NCI-H1694 treated with DMSO at 0.1 percent for 48 hours (cell line): ENCODE measurements at regions not wholly inside any gene's neighbourhood (a gene's known extent, or its start where the extent isn't known, plus 50 kb on each side); places are given as distances from the start of the nearest gene placed in this dataset.
"Not testable (repeated sequence)": the region's sequence is repeated elsewhere in the genome, so short reads cannot be mapped to it uniquely, and the experiment has no call there.

ENCODE experiments used
- DNase-seq: peaks from one replicate; lab custom pipeline; 2025; lab: John Stamatoyannopoulos, UW

DNA sequence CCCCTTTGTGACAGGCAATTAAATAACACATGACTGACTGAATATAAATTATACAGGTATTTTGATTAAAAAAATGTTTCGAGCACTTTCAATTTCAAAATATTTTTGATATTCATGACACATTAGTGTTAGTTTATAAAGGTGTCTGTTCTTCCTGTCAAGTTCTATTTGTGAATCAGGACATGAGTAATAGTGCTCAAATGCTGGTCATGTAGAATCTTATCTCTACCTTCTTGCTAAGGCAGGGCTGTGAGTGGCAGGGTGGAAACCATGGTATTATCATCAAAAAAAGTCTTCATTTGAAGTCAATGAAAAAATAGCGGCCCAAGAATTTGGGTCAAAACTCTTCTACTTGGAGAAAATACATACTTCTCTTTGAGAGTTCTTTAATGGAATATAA is 250.2 kb downstream of the DACT1 start:
- no peak for DNase-seq

DNA sequence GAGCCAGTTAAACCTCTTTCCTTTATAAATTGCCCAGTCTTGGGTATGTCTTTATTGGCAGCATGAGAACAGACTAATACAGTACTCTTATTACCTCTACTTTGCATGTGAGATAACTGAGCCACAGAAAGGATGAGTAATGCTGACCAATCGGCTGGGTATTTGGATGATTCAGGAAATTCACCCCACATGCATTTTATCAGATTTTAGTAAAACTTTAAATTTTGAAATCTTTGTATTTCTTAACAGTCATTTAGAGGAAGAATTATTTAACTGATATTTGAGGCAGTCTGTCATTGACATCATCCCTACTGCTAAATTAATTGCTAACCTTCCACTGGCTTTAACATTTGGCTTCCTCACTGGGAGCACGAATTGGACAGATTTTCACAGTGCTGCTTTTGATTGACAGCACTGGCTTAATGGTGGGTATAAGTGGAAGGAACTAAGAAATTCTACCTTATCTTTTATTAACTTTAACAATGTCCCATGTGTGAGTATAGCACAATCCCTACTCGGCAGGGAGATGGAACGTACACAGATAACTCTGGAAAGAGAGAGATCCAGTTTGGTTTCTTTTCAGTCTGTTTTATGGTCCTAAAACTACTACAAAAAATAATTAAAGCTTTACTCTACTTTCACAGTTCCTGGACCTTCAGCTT is 261.0 kb downstream of the DACT1 start:
- no peak for DNase-seq

DNA sequence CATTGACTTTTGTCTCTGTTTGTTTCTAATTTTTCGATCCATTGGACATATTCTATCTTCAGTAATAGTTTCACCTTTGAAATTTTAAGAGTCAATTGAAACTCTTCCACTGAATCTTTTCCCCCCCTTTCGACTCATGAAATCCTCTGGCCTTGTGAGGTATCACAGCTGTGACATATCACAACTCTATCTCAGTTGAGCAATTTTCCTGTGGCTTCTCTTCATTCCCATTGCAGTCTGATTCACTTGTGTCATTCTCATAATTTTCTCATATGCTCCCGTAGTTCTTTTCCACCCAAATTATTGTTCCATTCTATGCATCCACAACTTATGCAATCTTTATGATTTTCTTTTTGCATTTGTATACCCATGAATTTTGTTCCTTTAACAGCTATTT is 261.6 kb downstream of the DACT1 start:
- DNase-seq: no peak

DNA sequence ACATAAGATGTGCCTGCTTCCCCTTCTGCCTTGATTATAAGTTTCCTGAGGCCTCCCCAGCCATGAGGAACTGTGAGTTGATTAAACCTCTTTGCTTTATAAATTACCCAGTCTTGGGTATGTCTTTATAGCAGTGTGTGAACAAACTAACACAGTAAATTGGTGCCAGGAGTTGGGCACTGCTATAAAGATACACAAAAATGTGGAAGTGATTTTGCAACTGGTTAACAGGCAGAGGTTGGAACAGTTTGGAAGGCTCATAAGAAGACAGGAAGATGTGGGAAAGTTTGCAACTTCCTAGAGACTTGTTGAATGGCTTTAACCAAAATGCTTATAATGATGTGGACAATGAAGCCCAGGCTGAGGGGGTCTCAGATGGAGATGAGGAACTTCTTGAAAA is 264.1 kb downstream of the DACT1 start:
- DNase-seq: no peak

DNA sequence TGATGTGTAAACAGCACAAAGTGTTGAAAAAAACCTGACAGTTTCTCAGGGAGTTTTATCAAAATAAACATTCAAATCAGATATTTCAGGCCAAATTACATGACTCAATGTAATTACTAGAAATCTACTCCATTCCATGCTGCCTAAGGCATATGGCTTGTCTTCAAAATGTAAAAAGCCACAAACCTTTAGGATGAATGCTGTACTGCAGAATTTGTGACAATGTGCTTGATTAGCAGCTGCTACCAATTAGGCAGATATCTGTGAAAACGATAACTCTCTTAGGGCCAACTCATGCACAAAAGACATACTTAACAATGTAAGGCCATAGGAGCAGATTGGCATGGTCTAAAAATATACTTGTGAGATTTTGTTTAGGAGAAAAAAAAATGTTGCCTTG is 267.0 kb downstream of the DACT1 start:
- no peak for DNase-seq

DNA sequence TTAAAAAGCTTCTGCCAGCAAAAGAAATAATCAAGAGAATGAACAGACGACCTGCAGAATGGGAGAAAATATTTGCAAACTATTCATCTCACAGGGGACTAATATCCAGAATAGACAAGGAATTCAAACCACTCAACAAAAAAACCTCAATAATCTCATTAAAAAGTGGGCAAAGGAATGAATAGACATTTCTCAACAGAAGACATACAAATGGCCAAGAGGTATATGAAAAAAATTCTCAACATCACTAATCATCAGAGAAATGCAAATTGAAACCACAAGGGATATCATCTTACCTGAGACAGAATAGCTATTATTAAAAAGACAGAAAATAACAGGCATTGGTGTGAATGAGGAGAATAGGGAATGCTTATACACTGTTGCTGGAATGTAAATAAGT is 270.0 kb downstream of the DACT1 start:
- DNase-seq: no peak

DNA sequence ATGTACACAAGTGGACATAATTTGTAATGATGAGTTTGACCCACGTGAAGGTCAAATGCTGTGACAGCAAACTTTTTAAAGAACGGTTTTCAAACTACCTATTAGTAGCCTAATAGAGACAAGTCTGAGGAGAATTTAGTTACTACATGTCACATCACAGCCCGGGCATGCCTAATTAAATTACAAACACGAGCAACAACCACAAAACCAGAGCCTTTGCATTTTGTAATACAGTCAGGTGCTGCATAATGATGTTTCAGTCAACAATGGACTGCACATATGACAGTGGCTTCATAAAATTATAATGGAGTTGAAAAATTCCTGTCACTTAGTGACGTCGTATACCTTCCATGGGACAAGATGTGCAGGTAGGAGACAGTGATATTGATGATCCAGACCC is 274.5 kb downstream of the DACT1 start:
- DNase-seq: no peak

DNA sequence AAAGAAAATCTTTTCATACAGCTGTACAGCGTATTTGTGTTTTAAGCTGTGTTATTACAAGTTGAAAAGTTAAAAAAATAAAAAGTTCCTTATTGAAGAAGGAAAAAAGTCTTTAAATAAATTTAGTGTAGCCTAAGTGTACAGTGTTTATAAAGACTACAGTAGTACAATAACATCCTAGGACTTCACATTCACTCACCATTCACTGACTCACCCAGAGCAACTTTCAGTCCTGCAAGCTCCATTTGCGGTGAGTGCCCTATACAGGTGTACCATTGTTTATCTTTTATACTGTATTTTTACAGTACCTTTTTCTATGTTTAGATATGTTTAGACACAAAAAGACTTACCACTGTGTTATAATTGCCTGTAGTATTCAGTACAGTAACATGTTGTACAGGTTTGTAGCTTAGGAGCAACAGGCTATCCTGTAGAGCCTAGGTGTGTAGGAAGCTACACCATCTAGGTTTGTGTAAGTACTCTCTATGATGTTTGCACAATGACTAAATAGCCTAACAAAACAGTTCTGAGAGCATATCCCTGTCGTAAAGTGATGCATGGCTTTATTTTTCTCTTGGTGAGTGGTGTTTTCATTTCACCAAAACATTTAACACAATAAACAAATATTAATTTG is 275.2 kb downstream of the DACT1 start:
- DNase-seq: no peak

DNA sequence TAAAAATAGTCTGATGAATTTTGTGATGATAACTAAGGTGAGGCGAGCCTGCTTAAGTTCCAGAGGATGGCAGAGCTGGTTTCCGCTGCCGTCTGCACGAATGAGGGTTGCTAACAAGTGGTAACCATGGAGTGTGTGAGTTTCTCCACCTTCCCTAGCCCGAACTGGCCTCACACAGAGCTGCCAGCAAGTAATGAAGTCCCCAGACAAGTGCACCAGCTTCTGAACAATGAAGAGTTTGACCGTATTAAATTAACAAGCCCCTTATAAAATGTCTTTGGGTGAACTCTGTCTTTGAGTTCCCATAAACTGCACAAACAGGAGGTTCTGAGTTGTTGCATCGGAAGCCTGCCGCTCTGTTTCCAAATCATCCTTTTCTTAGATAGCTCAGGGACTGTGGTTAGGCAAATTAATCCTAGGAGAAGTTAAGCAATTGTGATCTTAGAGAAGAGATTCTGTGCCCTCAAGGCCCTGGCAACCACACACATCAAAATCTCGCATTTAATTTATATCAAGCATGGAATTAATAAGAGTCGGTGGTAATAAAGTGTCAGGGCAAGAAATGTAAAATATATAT is 274.1 kb upstream of the DAAM1 start:
- DNase-seq: no peak

DNA sequence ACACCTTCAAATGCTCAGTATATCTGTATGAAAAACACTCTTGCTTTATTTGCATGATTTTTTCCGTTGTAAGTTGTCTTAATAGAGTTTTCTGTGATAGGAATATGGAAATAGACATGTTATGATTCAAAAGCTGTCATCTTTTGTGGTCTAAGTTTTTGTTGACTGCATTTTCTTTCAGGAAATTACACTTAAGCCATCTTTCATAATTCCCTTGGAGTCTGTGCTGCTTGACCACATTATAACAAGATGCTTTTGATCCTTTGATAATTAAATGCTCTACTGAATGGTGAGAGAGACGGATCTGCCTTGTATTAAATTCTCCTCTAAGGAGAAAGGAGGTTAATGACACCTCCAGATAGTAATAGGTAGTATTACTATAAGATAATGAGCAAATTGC is 272.8 kb upstream of the DAAM1 start:
- DNase-seq: no peak

DNA sequence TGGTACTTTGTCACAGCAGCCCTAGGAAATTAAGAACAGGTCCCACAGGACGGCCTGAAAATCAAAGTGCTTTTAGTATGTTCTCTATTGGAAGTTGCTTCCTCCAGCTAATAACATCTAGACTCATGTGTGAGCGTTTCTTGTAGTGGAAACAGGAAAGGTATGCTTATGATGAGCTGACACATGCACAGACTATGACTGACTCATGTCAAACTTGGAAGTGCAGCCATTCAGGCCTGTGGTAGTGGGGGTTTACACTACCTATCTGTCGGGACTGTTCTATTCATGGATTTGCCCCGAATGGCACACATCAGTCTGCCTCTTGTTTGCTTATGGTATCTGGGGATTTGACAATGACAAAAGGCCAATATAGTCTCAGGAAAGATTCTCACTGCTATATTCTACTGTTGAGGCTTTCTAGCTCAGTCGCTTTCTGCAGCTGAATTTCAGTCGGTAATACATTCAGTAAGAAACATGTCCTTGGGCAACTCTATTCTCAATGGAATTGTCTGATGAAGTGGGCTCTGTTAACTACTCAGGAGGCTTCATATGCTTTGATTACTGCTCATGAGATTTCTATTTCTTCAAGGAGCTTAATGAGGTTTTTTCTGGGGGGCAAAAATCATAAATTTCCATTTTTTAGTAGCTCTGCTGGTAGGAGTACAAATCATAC is 270.3 kb upstream of the DAAM1 start:
- DNase-seq: no peak

DNA sequence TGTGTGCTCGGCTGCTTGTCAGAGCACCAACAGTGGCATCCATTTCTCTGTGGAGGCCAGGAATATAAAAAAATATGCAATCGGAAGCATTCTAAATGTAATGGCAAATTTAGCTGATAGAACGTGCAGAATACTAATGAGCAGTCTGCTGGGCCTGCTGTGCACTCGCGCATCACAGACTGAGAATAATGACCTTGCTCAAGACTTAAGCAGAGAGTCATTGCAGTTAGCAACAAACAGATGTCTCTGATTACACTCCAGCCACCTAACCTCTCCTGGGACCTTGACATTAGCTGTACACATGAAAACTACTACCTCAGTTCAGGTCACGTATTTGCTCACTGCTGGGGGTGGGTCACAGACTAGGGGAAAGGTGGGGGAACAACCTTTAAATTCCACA is 269.2 kb upstream of the DAAM1 start:
- peak; percentile 86 for DNase-seq

DNA sequence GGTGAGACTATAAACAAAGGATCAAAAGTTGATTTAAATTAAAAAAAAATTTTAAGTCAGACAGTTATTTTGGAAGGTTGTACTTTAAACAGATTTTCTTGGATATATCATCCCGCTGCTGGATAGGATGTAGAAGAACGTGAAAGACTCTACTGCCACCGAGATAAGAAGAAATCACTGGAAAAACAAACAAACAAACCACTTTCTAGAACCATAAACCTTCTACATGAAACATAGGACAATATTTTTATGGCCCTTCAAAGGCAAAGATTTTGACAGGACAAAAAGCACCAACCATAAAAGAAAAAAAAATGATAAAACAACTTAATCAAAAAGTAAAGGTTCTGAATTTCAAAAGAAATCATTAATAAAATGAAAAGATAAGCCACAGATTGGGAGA is 268.2 kb upstream of the DAAM1 start:
- no peak for DNase-seq

DNA sequence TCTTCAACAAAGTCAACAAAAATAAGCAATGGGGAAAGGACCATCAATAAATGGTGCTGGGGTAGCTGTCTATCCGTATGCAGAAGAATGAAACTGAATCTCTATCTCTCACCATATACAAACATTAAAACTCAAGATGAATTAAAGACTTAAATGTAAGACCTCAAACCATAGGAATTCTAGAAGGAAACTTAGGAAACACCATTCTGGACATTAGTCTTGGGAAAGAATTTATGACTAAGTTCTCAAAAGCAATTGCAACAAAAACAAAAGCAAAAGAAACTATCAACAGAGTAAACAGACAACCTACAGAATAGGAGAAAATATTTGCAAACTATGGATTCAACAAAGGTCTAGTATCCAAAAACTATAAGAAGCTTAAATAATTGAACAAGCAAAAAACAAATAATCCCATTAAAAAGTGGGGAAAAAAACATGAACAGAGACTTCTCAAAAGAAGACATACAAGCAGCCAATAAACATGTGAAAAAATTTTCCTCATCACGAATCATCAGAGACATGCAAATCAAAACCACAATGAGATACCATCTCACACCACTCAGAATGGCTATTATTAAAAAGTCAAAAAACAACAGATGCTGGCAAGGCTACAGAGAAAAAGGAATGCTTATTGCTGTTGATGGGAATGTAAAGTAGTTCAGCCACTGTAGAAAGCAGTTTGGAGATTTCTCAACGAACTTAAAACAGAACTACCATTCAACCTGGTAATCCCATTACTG is 266.1 kb upstream of the DAAM1 start:
- not testable (repeated sequence) for DNase-seq

DNA sequence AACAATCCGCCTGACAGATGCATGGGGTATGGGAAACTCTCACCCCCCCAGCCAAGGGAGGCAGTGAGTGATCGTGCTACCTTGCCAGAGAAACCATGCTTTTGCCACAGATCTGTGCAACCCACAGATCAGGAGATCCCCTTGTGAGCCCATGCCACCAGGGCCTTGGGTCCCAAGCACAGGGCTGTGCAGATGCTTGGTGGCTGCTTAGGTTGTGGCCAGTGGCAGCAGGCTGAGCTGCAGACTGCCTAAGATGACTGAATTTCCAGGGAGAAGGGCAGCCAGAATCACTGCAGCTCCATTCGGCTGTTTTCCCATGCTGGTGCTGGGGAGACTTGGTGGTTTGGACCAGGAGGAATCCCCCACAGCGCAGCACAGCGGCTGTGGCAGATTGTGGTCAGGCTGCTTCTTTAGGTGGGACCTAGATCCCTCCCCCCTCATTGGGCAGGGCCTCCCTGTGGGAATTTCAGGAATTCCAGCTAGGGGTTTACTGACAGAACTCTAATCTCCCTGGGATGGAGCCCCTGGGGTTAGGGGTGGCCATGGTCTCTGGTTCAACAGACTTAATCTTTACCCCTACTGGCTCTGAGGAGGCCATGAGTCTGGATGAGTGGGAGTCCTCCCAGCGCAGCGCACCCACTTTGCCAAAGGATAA is 264.6 kb upstream of the DAAM1 start:
- DNase-seq: no peak

DNA sequence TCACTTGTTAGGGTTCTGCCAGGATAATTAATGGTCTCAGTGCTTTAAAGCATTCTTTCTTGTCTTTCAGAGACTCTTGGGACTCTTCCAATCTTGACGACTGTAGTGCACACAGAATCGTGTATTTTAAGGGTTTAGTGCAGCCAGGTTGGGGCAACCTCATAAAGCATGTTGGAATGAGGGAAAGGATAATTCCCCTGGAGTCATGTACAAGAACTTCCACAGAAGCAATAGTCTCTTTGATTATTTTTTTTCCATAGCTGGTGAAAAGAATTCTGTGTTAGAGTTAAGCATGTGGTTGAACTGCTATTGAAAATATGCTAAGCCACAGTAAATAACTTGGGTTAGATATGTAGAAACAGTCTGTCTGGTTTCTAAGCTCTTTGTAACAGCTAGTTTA is 246.8 kb upstream of the DAAM1 start:
- no peak for DNase-seq

DNA sequence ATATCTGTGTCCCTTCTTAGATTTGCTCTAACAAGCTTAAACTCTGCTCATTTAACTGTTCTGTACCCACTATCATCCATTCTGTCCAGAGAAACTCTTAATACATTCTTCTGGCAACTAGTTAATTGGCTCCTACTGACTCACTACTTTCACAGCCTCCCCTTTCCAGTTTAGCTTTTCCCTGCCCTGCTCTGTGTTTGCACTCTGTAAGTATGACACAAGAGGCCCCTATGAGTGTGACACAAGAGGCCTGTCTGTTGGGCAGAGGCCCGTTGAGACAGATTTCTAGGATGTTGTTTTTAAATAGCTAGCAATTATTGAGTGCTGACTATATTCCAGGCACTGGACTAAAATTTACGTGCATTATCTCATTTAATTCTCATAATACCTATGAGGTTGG is 246.0 kb upstream of the DAAM1 start:
- no peak for DNase-seq

DNA sequence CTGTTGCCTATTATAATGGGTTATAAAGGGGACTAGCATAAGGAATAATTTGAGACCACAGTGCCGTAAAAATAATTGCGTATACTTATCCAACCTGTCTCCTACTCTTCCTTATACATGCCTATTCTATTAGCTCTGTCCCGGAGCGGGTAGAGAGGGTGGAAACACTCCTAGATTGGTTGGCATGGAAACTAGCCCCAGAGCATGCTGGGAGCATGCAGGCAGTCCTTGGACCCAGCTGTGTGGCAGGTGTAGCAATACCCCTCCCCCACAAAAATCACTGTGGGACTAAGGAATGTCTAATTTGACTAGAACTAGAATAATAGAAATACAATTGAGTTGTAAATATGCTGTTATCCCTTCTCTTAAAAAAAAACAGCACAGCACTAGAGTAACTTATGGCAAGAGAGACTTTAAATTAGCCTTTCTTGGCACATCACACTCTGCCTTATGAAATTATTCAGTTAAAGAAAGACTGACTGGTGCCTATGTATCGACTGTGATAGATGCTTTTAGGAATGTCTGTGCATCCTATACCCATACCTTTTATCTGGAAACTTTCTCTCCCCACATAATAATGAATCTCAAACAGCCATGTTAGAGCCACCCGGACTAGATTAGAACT is 244.0 kb upstream of the DAAM1 start:
- DNase-seq: no peak

DNA sequence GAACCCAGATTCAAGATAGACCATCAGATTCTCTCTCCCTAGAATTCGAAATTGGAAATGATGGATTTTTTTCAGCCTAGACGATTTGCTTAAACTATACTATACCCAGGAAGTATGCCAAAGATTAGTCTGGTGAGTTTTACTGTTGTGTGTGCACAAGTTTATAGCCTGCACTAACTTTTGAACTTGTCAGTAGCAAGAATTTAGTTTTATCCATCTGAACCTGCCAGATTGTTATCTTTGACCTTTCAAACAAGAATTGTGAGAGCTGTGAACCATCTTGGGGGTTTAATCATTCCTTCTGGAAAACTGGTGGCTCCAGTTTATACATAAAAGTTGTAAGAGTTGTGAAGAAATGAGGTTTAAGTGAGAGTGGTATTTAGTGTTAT is 243.5 kb upstream of the DAAM1 start:
- no peak for DNase-seq

DNA sequence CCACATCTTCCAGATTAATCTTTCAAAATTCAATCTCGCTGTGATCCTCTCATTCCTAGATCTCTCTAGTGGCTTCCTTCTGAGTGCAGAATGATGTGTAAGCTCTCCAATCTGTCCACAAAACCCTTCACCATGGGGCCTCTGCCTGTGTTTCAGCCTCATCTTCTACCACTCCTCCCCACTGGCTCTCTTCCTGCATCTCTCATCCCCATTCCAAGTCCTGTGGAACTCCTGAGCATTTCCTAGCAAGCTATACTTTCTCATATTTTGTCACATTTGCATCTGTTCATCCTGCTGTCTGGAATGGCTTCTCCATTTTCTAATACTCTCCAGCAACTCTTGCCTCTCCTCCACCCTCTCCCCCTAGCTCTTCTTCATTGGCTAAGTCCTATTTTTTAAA is 242.0 kb upstream of the DAAM1 start:
- no peak for DNase-seq

DNA sequence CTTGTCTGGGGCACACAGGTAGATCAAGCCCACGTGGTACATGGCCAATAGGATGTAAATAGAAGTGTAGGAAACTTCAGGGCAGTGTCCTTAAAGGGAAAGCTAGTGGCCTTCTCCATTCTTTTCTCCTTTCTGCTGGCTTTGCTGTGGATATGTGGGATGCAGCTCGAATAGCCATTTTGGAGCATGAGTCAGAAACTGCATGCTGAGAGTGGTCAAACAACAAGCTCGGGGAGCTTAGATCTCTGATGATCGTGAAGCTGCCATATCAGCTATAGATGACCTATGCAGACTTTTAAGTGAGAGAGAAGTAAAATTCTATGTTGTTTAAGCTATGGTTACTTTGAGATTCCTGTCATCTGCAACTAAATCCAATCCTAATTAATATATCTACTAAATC is 241.3 kb upstream of the DAAM1 start:
- DNase-seq: no peak
